ENCODE measurements at regions not wholly inside any gene's neighbourhood (a gene's known extent, or its start where the extent isn't known, plus 50 kb on each side); places are given as distances from the start of the nearest gene placed in this dataset.
"Not testable (repeated sequence)": the region's sequence is repeated elsewhere in the genome, so short reads cannot be mapped to it uniquely, and the experiment has no call there.

DNA sequence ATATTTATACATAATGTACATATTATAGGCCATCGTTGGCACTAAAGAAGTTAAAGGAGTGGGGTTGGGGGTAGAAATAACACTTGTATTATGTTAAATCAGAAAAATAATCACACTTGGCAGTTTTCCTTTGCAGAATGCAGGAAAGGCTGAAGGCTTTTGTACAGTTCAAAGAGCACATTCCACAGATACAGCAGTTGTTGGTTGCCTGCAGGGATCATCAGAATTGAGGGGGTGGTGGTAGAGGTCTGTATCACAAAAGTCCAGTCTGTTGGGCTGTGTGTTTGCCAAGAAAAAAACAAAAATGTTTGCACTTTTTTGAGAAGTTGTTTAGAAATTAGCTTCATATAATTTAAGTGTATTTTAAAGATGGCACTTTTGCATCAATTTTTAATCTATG is 231.8 kb upstream of the FOXP2 start:
- no peak overlapping the region for H3K4me3 ChIP-seq (ENCODE audit: low read depth, low read length)
- no peak for TF ChIP-seq CTCF (IDR thresholded peaks at IDR 0.05; ENCODE audit: borderline replicate concordance, insufficient read depth, low read depth, low read length)

- TF ChIP-seq CTCF (IDR thresholded peaks at IDR 0.05; ENCODE audit: borderline replicate concordance, insufficient read depth, low read depth, low read length) = no peak
These were observed 233.3 kb upstream of the FOXP2 start for GRCh38 chr7:114181280-114181679.

DNA sequence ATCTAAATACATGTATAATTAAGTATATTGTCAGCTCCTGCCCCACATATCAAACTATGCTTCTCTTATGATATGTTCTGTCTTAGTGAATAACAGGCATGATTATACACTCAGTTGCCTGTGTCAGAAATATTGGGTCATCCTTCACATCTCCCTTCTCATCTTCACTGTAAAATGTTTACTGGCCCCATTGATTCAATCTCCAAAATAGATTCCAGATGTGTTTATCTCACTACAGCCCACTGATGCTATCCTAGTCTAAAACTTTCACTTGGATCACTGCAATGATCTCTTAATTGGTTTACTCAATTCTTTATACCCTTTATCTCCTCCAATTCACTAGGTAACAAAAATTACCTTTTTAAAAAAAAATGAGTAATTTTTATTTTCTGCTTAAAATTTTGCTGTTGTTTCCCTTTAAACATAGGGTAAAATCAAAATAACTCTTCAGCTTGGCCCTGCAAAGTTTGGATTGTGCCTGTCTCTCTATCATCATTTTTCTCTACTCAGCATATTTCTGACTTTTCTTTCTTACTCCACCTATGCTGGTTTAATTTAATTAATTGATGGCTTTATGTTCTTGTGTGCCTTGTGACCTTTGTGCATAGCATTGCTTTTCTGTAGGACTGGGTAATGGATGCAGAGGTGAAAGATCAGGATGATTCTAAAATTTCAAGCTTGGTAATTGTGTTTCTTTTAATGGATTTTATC is 233.9 kb upstream of the FOXP2 start:
- H3K4me3 ChIP-seq (ENCODE audit: low read depth, low read length) = no peak overlapping the region
- TF ChIP-seq CTCF (IDR thresholded peaks at IDR 0.05; ENCODE audit: borderline replicate concordance, insufficient read depth, low read depth, low read length) = no peak

More at GRCh38 chr7:114181280-114181679, 233.3 kb upstream of the FOXP2 start:
- H3K4me3 ChIP-seq (ENCODE audit: low read depth, low read length) = no peak overlapping the region

GRCh38 chr7:114175125-114175524 is 239.5 kb upstream of the FOXP2 start:
- no peak overlapping the region for H3K4me3 ChIP-seq (ENCODE audit: low read depth, low read length)
- TF ChIP-seq CTCF (IDR thresholded peaks at IDR 0.05; ENCODE audit: borderline replicate concordance, insufficient read depth, low read depth, low read length) = no peak

DNA sequence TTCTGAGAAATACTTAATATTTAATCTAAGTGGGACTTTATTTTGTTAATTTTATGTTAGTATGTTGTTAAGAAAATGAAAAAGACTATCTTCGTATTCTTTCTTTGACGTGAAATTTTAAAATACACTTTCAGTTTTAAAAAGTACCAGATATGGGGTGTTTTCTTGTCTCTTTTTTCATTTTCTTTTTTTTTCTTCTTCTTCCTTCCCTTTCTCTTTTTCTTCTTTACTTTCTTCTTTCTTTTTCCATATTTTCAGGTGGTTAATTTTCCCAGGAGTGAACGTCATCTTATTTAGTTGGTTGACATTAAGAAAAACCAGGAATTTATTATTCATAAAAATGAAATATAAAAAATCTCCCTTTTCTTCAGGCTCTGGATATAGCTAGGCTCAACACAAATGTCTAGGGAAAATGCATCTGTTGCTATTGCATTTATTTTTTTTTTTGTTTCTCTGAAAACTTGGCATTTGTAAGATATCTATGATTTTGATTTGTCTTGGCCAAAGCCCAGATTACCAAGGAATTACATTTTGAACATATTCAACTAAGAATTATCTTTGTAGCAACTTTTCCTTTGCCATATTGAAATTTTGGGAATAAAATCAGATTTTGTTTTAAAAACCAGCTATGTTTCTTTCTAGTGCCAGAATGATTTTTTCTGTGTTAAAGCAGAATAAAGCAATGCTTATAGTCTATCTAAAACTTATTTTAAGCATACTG is 241.3 kb upstream of the FOXP2 start:
- no peak for TF ChIP-seq CTCF (IDR thresholded peaks at IDR 0.05; ENCODE audit: borderline replicate concordance, insufficient read depth, low read depth, low read length)
- H3K4me3 ChIP-seq (ENCODE audit: low read depth, low read length) = no peak overlapping the region

GRCh38 chr7:114169389-114169788 is 245.2 kb upstream of the FOXP2 start:
- not testable (repeated sequence) for H3K4me3 ChIP-seq (ENCODE audit: low read depth, low read length)

- no peak for TF ChIP-seq CTCF (IDR thresholded peaks at IDR 0.05; ENCODE audit: borderline replicate concordance, insufficient read depth, low read depth, low read length)
- no peak overlapping the region for H3K4me3 ChIP-seq (ENCODE audit: low read depth, low read length)
These were observed 242.1 kb upstream of the PPP1R3A start for GRCh38 chr7:114160925-114161324.

Measured in GM12875 (cell line).